Body of pancreas (tissue), 4 donors: ENCODE measurements at regions not wholly inside any gene's neighbourhood (a gene's known extent, or its start where the extent isn't known, plus 50 kb on each side); places are given as distances from the start of the nearest gene placed in this dataset.

Experiments used
- ATAC-seq: fragments of 150-250 bp; one replicate; pipeline ENCODE4 v1.9.1; 2016
- DNase-seq, 4 donors: peaks; one replicate each; pipeline ENCODE4 v3.0.0-alpha.2; 2019
- H3K27ac ChIP-seq, 4 donors: fragments of 200-600 bp; sonication (generic); 1 replicate in 3 of 4; 2 replicates in 1 of 4; pipeline versions ENCODE4 v1.5.1 to v1.6.1; 2016 to 2019; ENCODE audit warnings: mild to moderate bottlenecking in 1 of 4, mixed read lengths in 1 of 4, moderate library complexity in 1 of 4
- H3K27me3 ChIP-seq, 2 donors: fragments of 200-600 bp; sonication (generic); one replicate each; pipeline ENCODE4 v1.6.0; 2016; ENCODE audit warnings: mild to moderate bottlenecking in 1 of 2
- H3K36me3 ChIP-seq, 2 donors: fragments of 200-600 bp; sonication (generic); replicated peaks in 1 of 2; 2 replicates each; pipeline ENCODE4 v1.5.1; 2016; ENCODE audit warnings: low read depth in 2 of 2; ENCODE audit not compliant: insufficient read depth in 1 of 2
- H3K4me1 ChIP-seq: fragments of 200-600 bp; sonication (generic); one replicate; pipeline ENCODE4 v1.6.0; 2016
- H3K4me3 ChIP-seq, 2 donors: fragments of 200-600 bp; sonication (generic); 1 replicate in 1 of 2; 2 replicates in 1 of 2; pipeline ENCODE4 v1.5.1; 2016 to 2019
- H3K9me3 ChIP-seq, 3 donors: fragments of 200-600 bp; sonication (generic); 1 replicate in 2 of 3; 2 replicates in 1 of 3; pipeline ENCODE4 v1.5.1; 2016
- POLR2A ChIP-seq, 3 donors: fragments of 450-650 bp; IDR thresholded peaks; one replicate each; pipeline ENCODE4 v1.6.1; 2016; ENCODE audit warnings: antibody characterized with exemption in 3 of 3, mild to moderate bottlenecking in 2 of 3
- WGBS, 2 donors: methylation state at CpG; one replicate each; pipeline ENCODE4 v1.1.5; 2017; 5-methylcytosine and 5-hydroxymethylcytosine counted together
- intact Hi-C: fragments of 100-400 bp; cut with DNase I; formaldehyde crosslinking; loops from one replicate; pipeline ENCODE4 v1.15.1; 2023
- TF ChIP-seq, protein P1 (sequence below), 7 experiments: fragments of 450-650 bp in 4 of 7; fragments of 200-600 bp in 3 of 7; sonication (generic) in 3 of 7; IDR thresholded peaks; one replicate each; pipeline ENCODE4 v1.5.1; 2016 to 2019; ENCODE audit warnings: antibody characterized with exemption in 7 of 7

DNA sequence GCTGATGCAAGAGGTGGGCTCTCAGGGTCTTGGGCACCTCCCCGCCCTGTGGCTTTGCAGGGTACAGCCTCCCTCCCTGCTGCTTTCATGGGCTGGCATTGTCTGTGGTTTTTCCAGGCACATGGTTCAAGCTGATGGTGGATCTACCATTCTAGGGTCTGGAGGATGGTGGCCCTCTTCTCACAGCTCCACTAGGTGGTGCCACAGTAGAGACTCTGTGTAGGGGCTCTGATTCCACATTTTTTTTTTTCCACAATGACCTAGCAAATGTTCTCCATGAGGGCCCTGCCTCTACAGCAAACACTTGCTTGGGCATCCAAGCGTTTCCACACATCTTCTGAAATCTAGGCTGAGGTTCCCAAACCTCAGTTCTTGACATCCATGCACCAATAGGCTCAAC, 657.9 kb upstream of the CT83 start:
- Histone ChIP-seq H3K27me3 (no peaks in the 10 kb centered on the region), H3K4me3 (no peak overlapping the region), H3K36me3 (no peaks in the 10 kb centered on the region), H3K9me3 (no peaks in the 10 kb centered on the region), H3K4me1 (no peaks in the 10 kb centered on the region), H3K27ac (no peak overlapping the region)
- peak in 1 of 4 donors; percentile 6 for DNase-seq
- intact Hi-C loops, result no loop called here
- no peak for ATAC-seq
- WGBS, 2 donors, result 70 to 90% methylated on average over 1 to 2 of the region's 2 CpGs
- TF ChIP-seq, protein P1, sequence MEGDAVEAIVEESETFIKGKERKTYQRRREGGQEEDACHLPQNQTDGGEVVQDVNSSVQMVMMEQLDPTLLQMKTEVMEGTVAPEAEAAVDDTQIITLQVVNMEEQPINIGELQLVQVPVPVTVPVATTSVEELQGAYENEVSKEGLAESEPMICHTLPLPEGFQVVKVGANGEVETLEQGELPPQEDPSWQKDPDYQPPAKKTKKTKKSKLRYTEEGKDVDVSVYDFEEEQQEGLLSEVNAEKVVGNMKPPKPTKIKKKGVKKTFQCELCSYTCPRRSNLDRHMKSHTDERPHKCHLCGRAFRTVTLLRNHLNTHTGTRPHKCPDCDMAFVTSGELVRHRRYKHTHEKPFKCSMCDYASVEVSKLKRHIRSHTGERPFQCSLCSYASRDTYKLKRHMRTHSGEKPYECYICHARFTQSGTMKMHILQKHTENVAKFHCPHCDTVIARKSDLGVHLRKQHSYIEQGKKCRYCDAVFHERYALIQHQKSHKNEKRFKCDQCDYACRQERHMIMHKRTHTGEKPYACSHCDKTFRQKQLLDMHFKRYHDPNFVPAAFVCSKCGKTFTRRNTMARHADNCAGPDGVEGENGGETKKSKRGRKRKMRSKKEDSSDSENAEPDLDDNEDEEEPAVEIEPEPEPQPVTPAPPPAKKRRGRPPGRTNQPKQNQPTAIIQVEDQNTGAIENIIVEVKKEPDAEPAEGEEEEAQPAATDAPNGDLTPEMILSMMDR (IDR thresholded peaks at IDR 0.05), result no peak
- no peak for TF ChIP-seq POLR2A (IDR thresholded peaks at IDR 0.05)

DNA sequence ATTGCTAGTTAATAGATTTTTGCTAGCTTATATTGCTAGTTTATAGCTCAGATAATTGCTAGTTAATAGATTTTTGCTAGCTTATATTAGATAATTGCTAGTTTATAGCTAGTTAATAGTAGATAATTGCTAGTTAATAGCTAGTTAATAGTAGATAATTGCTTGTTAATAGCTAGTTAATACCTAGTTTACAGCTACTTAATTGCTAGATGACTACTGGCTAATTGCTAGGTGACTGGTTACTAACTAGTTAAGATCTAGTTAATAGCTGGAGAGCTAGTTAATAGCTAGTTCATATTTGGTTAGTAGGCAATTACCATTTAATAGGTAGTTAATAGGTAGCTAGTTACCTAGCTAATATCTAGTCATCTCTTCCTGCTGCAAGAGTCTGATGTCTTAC, 633.8 kb upstream of the CT83 start:
- intact Hi-C loops, result no loop called here

DNA sequence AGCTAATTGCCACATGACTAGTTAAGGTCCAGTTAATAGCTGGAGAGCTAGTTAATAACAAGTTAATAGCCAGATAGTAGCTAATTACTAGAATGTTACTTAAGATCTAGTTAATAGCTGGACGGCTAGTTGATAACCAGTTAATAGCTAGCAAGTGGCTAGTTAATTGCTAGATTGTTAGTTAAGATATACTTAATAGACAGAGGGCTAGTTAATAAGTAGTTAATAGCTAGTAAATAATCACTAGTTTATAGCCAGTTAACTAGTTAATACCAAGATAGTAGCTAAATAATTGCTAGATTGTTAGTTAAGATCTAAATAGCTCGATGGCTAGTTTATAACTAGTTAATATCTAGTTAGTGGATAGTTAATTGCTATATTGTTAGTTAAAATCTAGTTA, 632.6 kb upstream of the CT83 start:
- H3K27me3 ChIP-seq, result no peaks in the 10 kb centered on the region
- intact Hi-C loops, result no loop called here
- no peaks in the 10 kb centered on the region for H3K36me3 ChIP-seq
- DNase-seq, result no peak
- no peaks in the 10 kb centered on the region for H3K4me1 ChIP-seq
- no peaks in the 10 kb centered on the region for H3K9me3 ChIP-seq
- H3K27ac ChIP-seq, result no peak overlapping the region
- H3K4me3 ChIP-seq, result no peak overlapping the region
- WGBS, 2 donors, result 89 to 91% methylated on average over 2 of the region's 2 CpGs
- no peak for ATAC-seq
- TF ChIP-seq, protein P1 (IDR thresholded peaks at IDR 0.05), result no peak
- TF ChIP-seq POLR2A (IDR thresholded peaks at IDR 0.05), result no peak

More for the DNA sequence above, 633.8 kb upstream of the CT83 start:
- H3K27me3 ChIP-seq, result no peaks in the 10 kb centered on the region
- TF ChIP-seq, protein P1 (IDR thresholded peaks at IDR 0.05), result no peak
- no peaks in the 10 kb centered on the region for H3K36me3 ChIP-seq
- no peak overlapping the region for H3K27ac ChIP-seq
- no peak for ATAC-seq
- H3K4me1 ChIP-seq, result no peaks in the 10 kb centered on the region
- H3K4me3 ChIP-seq, result no peak overlapping the region
- DNase-seq, result no peak
- H3K9me3 ChIP-seq, result no peaks in the 10 kb centered on the region

DNA sequence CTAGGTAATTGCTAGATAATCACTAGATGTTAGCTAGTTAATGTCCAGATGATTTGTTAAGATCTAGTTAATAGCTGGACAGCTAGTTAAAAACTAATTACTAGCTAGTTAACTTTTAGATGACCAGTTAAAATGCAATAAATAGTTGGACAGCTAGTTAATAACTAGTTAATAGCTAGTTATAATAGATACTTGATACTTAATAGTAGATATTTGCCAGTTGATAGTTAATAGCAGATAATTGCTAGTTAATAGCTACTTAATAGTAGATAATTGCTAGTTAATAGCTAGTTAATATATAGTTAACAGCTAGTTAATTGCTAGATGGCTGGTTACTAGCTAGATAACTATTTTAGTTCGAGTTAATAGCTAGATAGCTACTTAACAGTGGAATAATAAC, 631.4 kb upstream of the CT83 start:
- WGBS, 2 donors, result 90 to 95% methylated on average over 1 of the region's 1 CpG
- ATAC-seq (no peak), DNase-seq (no peak)
- Histone ChIP-seq H3K27ac (no peak overlapping the region), H3K4me1 (no peaks in the 10 kb centered on the region), H3K9me3 (no peaks in the 10 kb centered on the region), H3K4me3 (no peak overlapping the region), H3K36me3 (no peaks in the 10 kb centered on the region), H3K27me3 (no peaks in the 10 kb centered on the region)
- intact Hi-C loops, result no loop called here
- no peak for TF ChIP-seq POLR2A (IDR thresholded peaks at IDR 0.05)
- TF ChIP-seq, protein P1 (IDR thresholded peaks at IDR 0.05), result no peak

DNA sequence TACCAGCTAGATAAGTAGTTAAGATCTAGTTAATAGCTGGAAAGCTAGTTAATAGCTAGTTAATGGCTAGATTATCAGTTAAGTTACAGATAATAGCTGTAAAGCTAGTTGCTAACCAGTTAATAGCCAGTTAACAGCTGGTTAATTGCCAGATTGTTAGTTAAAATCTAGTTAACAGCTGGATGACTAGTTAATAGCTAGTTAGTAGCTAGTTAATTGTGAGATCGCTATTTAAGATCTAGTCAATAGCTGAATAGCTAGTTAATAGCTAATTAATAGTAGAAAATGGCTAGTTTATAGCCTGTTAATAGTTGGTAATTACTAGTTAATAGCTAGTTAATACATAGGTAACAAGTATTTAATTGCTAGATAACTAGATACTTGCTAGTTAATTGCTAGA, 630.5 kb upstream of the CT83 start:
- peak overlapping the region in 1 of 4 donors; percentile 28 for H3K27ac ChIP-seq

More for the DNA sequence above, 630.5 kb upstream of the CT83 start:
- H3K4me1 ChIP-seq, result no peaks in the 10 kb centered on the region
- intact Hi-C loops, result no loop called here
- TF ChIP-seq, protein P1 (IDR thresholded peaks at IDR 0.05), result no peak
- TF ChIP-seq POLR2A (IDR thresholded peaks at IDR 0.05), result no peak
- 69 to 100% methylated on average over 1 of the region's 1 CpG for WGBS, 2 donors
- ATAC-seq, result no peak
- H3K9me3 ChIP-seq, result no peaks in the 10 kb centered on the region
- no peaks in the 10 kb centered on the region for H3K27me3 ChIP-seq
- H3K36me3 ChIP-seq, result no peaks in the 10 kb centered on the region
- no peak for DNase-seq
- no peak overlapping the region for H3K4me3 ChIP-seq
